BLaER1 (cell line): ENCODE measurements at regions not wholly inside any gene's neighbourhood (a gene's known extent, or its start where the extent isn't known, plus 50 kb on each side); places are given as distances from the start of the nearest gene placed in this dataset.
"Not testable (repeated sequence)": the region's sequence is repeated elsewhere in the genome, so short reads cannot be mapped to it uniquely, and the experiment has no call there.

ENCODE experiments used
- H3K27ac ChIP-seq: shearing (Covaris generic); formaldehyde crosslinking; 2 replicates; pipeline ENCODE4 v1.8.1; 2022
- H3K27me3 ChIP-seq: shearing (Covaris generic); formaldehyde crosslinking; 2 replicates; pipeline ENCODE4 v1.8.1; 2022
- H3K36me3 ChIP-seq: shearing (Covaris generic); formaldehyde crosslinking; 2 replicates; pipeline ENCODE4 v1.8.1; 2022
- H3K4me1 ChIP-seq: shearing (Covaris generic); formaldehyde crosslinking; 2 replicates; pipeline ENCODE4 v1.8.1; 2022
- H3K4me2 ChIP-seq: shearing (Covaris generic); formaldehyde crosslinking; 2 replicates; pipeline ENCODE4 v1.8.1; 2022
- H3K4me3 ChIP-seq: shearing (Covaris generic); formaldehyde crosslinking; 2 replicates; pipeline ENCODE4 v1.8.1; 2022
- H3K9ac ChIP-seq: shearing (Covaris generic); formaldehyde crosslinking; 2 replicates; pipeline ENCODE4 v1.8.1; 2022
- H3K9me3 ChIP-seq: shearing (Covaris generic); formaldehyde crosslinking; 2 replicates; pipeline ENCODE4 v1.8.1; 2022
- H4K20me1 ChIP-seq: shearing (Covaris generic); formaldehyde crosslinking; 2 replicates; pipeline ENCODE4 v1.8.1; 2022
- Cebpa-rat ChIP-seq: shearing (Covaris generic); IDR thresholded peaks from 2 replicates; pipeline ENCODE4 v1.8.1; 2022

- Histone ChIP-seq H3K27ac (no peak overlapping the region), H3K9ac (no peak overlapping the region)
These were observed 325.7 kb downstream of the TLL1 start for GRCh38 chr4:166198516-166199310.

GRCh38 chr4:166202991-166203390 lies 330.0 kb downstream of the TLL1 start:
- no peak overlapping the region for H3K27ac ChIP-seq
- no peaks in the 10 kb centered on the region for H3K27me3 ChIP-seq
- H3K4me3 ChIP-seq: no peak overlapping the region
- no peaks in the 10 kb centered on the region; the same call in 1 of the 2 replicates for H3K9me3 ChIP-seq
- H3K9ac ChIP-seq: no peak overlapping the region
- TF ChIP-seq Cebpa-rat: no peak
- H3K4me2 ChIP-seq: no peak overlapping the region
- no peaks in the 10 kb centered on the region for H3K4me1 ChIP-seq
- no peaks in the 10 kb centered on the region for H3K36me3 ChIP-seq
- no peaks in the 10 kb centered on the region for H4K20me1 ChIP-seq

More at GRCh38 chr4:166198516-166199310, 325.7 kb downstream of the TLL1 start:
- Histone ChIP-seq H3K27me3 (no peaks in the 10 kb centered on the region), H3K36me3 (no peaks in the 10 kb centered on the region), H4K20me1 (no peaks in the 10 kb centered on the region), H3K4me2 (no peak overlapping the region), H3K4me3 (no peak overlapping the region), H3K9me3 (no peaks in the 10 kb centered on the region; the same call in 1 of the 2 replicates), H3K4me1 (no peaks in the 10 kb centered on the region)
- TF ChIP-seq Cebpa-rat: no peak

GRCh38 chr4:166212326-166212725 lies 339.3 kb downstream of the TLL1 start:
- not testable (repeated sequence) for H3K9ac ChIP-seq, H4K20me1 ChIP-seq, H3K27ac ChIP-seq, H3K36me3 ChIP-seq, H3K4me2 ChIP-seq, H3K27me3 ChIP-seq, H3K4me1 ChIP-seq, H3K4me3 ChIP-seq
- peaks cover 31% of the 10 kb centered on the region for H3K9me3 ChIP-seq

- H3K4me3 ChIP-seq: no peak overlapping the region
- H3K4me1 ChIP-seq: no peaks in the 10 kb centered on the region
- H3K36me3 ChIP-seq: no peaks in the 10 kb centered on the region
- no peak overlapping the region for H3K4me2 ChIP-seq
- no peaks in the 10 kb centered on the region for H4K20me1 ChIP-seq
- peaks cover 4% of the 10 kb centered on the region for H3K9me3 ChIP-seq
- no peaks in the 10 kb centered on the region for H3K27me3 ChIP-seq
- no peak overlapping the region for H3K9ac ChIP-seq
- TF ChIP-seq Cebpa-rat: no peak
- H3K27ac ChIP-seq: no peak overlapping the region
These were observed 349.2 kb downstream of the TLL1 start for GRCh38 chr4:166222271-166222670.

GRCh38 chr4:166228112-166228511 lies 355.1 kb downstream of the TLL1 start:
- Histone ChIP-seq H3K9me3 (peaks cover 14% of the 10 kb centered on the region), H3K27ac (no peak overlapping the region), H3K4me2 (no peak overlapping the region), H3K9ac (no peak overlapping the region), H4K20me1 (no peaks in the 10 kb centered on the region), H3K4me1 (no peaks in the 10 kb centered on the region), H3K36me3 (no peaks in the 10 kb centered on the region), H3K27me3 (no peaks in the 10 kb centered on the region), H3K4me3 (no peak overlapping the region)
- TF ChIP-seq Cebpa-rat: no peak

- Histone ChIP-seq H3K27me3 (no peaks in the 10 kb centered on the region), H4K20me1 (no peaks in the 10 kb centered on the region), H3K36me3 (no peaks in the 10 kb centered on the region), H3K9ac (no peak overlapping the region), H3K4me1 (no peaks in the 10 kb centered on the region), H3K27ac (no peak overlapping the region), H3K4me3 (no peak overlapping the region), H3K9me3 (peaks cover 14% of the 10 kb centered on the region), H3K4me2 (no peak overlapping the region)
- no peak for TF ChIP-seq Cebpa-rat
These were observed 356.8 kb downstream of the TLL1 start for GRCh38 chr4:166229799-166230198.

DNA sequence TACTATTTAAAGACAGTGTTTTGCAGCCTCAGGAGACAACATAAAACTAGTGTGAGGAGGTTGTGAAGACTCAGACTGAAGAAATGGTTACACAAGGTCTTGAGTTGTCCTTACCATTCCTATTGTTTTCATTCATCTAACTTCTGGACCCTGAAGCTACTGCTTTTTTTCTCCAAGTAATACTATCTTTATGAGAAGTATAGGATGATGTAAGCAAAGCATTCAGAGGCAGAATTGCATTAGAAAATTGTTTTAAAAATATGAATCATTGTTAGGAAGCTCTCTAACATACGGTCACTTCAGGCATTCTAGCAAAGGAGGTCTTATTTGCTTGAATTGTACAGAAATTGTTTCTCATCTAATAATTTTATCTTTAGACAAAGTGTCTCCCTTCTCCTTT lies 357.8 kb downstream of the TLL1 start:
- H3K27me3 ChIP-seq: no peaks in the 10 kb centered on the region
- H3K9ac ChIP-seq: no peak overlapping the region
- H3K27ac ChIP-seq: no peak overlapping the region
- H3K4me1 ChIP-seq: no peaks in the 10 kb centered on the region
- H4K20me1 ChIP-seq: no peaks in the 10 kb centered on the region
- no peaks in the 10 kb centered on the region for H3K36me3 ChIP-seq
- peaks cover 14% of the 10 kb centered on the region for H3K9me3 ChIP-seq
- no peak for TF ChIP-seq Cebpa-rat
- no peak overlapping the region for H3K4me3 ChIP-seq
- no peak overlapping the region for H3K4me2 ChIP-seq

DNA sequence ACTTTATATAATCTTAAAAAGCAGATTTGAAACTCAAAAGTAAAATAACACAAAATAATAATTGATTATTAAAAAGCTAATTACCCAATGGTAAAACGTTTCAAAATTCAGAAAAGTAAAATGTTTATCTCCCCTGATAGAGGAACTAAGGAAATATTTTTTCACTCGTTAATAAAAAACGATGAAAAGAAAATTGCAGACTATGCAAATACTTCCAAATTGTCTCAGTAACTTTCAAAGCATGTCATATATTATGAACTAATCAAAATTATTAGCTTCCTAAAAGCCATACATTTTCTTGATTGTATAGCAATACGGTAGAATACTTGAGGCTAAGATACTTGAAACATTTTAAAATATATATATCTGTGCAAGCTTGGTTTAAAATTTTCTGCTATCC lies 366.3 kb downstream of the TLL1 start:
- H3K4me1 ChIP-seq: no peaks in the 10 kb centered on the region
- no peak overlapping the region for H3K27ac ChIP-seq
- no peaks in the 10 kb centered on the region for H3K36me3 ChIP-seq
- no peak for TF ChIP-seq Cebpa-rat
- no peak overlapping the region for H3K4me3 ChIP-seq
- no peaks in the 10 kb centered on the region for H3K27me3 ChIP-seq
- H4K20me1 ChIP-seq: no peaks in the 10 kb centered on the region
- H3K9me3 ChIP-seq: no peaks in the 10 kb centered on the region
- H3K4me2 ChIP-seq: no peak overlapping the region
- no peak overlapping the region for H3K9ac ChIP-seq

- no peaks in the 10 kb centered on the region for H3K27me3 ChIP-seq
- no peaks in the 10 kb centered on the region for H3K4me1 ChIP-seq
- no peak overlapping the region for H3K4me3 ChIP-seq
- no peak overlapping the region for H3K27ac ChIP-seq
- no peaks in the 10 kb centered on the region for H3K36me3 ChIP-seq
- no peaks in the 10 kb centered on the region for H4K20me1 ChIP-seq
- no peaks in the 10 kb centered on the region for H3K9me3 ChIP-seq
- H3K4me2 ChIP-seq: no peak overlapping the region
- no peak for TF ChIP-seq Cebpa-rat
- no peak overlapping the region for H3K9ac ChIP-seq
These were observed 379.7 kb downstream of the TLL1 start for GRCh38 chr4:166252487-166253402.

DNA sequence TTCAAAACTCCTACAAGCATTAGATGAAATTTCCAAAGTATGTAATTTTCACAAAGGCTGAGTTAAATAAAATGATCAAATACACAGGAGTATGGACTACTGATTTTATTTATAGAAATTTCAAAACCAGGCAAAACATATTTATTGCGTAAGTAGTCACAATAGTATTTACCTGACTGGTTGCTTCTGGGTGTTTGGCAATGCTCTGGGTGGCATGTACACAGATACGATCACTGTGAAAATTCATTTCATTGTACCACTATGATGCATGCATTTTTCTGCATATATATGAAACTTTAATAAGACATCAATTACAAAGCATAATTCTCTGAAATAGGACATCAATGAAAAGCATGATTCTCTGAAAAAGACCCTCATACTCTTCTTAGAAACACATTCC lies 384.2 kb downstream of the TLL1 start:
- Histone ChIP-seq H3K27me3 (no peaks in the 10 kb centered on the region), H3K4me2 (no peak overlapping the region), H3K4me1 (no peaks in the 10 kb centered on the region), H3K27ac (no peak overlapping the region), H3K9me3 (no peaks in the 10 kb centered on the region), H4K20me1 (no peaks in the 10 kb centered on the region), H3K9ac (no peak overlapping the region), H3K4me3 (no peak overlapping the region), H3K36me3 (no peaks in the 10 kb centered on the region)
- no peak for TF ChIP-seq Cebpa-rat
